H1 (cell line): ENCODE measurements at regions not wholly inside any gene's neighbourhood (a gene's known extent, or its start where the extent isn't known, plus 50 kb on each side); places are given as distances from the start of the nearest gene placed in this dataset.

ENCODE experiments used
- CTCF ChIA-PET: fragments of 300-600 bp; sonication (Branson Sonifier 250); formaldehyde crosslinking; loops from one replicate; lab custom pipeline; 2021; ENCODE audit not compliant: partially characterized antibody; lab: Charles Lee
- POLR2A ChIA-PET: fragments of 300-600 bp; sonication (Branson Sonifier 250); formaldehyde crosslinking; loops from one replicate; lab custom pipeline; 2021; ENCODE audit warnings: inconsistent platforms; ENCODE audit not compliant: partially characterized antibody; lab: Charles Lee
- DNase-seq, 2 experiments: peaks; one replicate each; pipeline versions ENCODE4 v3.0.0 to v3.0.0-alpha.2; 2010 to 2022; ENCODE audit warnings: low spot score in 2 of 2, low read depth in 1 of 2, mixed read lengths in 1 of 2
- FAIRE-seq: peaks from 2 replicates; lab custom pipeline; 2011; peaks lifted over from hg19 to GRCh38; lab: Jason Lieb, UNC
- H2AFZ ChIP-seq: 2 replicates; pipeline ENCODE4 v1.8.1; 2012; ENCODE audit warnings: low read length, inconsistent platforms
- H2AK5ac ChIP-seq: 2 replicates; pipeline ENCODE4 v1.6.1; 2013; ENCODE audit warnings: low read depth, low read length
- H2BK120ac ChIP-seq: replicated peaks from 2 replicates; pipeline ENCODE3; 2013; ENCODE audit warnings: low read depth, low read length, inconsistent platforms
- H2BK12ac ChIP-seq: 2 replicates; pipeline ENCODE4 v1.6.1; 2013; ENCODE audit warnings: low read depth, low read length
- H2BK15ac ChIP-seq: 2 replicates; pipeline ENCODE4 v1.6.1; 2013; ENCODE audit warnings: low read length
- H2BK20ac ChIP-seq: 2 replicates; pipeline ENCODE4 v1.6.1; 2013; ENCODE audit warnings: low read length
- H2BK5ac ChIP-seq: 2 replicates; pipeline ENCODE4 v1.6.1; 2013; ENCODE audit warnings: low read depth, low read length
- H3K14ac ChIP-seq: 2 replicates; pipeline ENCODE4 v1.6.1; 2013; ENCODE audit warnings: inconsistent platforms; ENCODE audit not compliant: insufficient read length
- H3K18ac ChIP-seq: 2 replicates; pipeline ENCODE4 v1.6.1; 2013; ENCODE audit warnings: low read length; ENCODE audit errors: extremely low read depth
- H3K23ac ChIP-seq: 2 replicates; pipeline ENCODE4 v1.6.1; 2013; ENCODE audit warnings: inconsistent platforms; ENCODE audit not compliant: insufficient read length
- H3K23me2 ChIP-seq: 2 replicates; pipeline ENCODE4 v1.6.1; 2013; ENCODE audit warnings: low read depth, low read length
- H3K27ac ChIP-seq: 2 replicates; pipeline ENCODE4 v1.6.1; 2011; ENCODE audit warnings: low read depth, low read length, inconsistent platforms
- H3K27me3 ChIP-seq, 4 experiments: replicated peaks in 1 of 4; 1 replicate in 1 of 4; 2 replicates in 3 of 4; pipeline versions ENCODE4 v1.6.1 to v1.8.1; 2011 to 2013; ENCODE audit warnings: low read length in 3 of 4, mild to moderate bottlenecking in 3 of 4, inconsistent platforms in 2 of 4, mixed read lengths in 2 of 4, moderate library complexity in 1 of 4; ENCODE audit not compliant: control insufficient read depth in 3 of 4, insufficient read depth in 3 of 4; ENCODE audit errors: extremely low read depth in 1 of 4
- H3K36me3 ChIP-seq, 4 experiments: 2 replicates each; pipeline versions ENCODE4 v1.6.1 to v1.8.1; 2011 to 2013; ENCODE audit warnings: mild to moderate bottlenecking in 4 of 4, low read length in 3 of 4, moderate library complexity in 2 of 4, control low read depth in 1 of 4, inconsistent platforms in 1 of 4; ENCODE audit not compliant: insufficient read depth in 4 of 4, control insufficient read depth in 2 of 4
- H3K4ac ChIP-seq: replicated peaks from 2 replicates; pipeline ENCODE3; 2013; ENCODE audit warnings: low read length, low read depth, mixed read lengths, inconsistent platforms; ENCODE audit not compliant: insufficient read length
- H3K4me1 ChIP-seq, 4 experiments: replicated peaks in 1 of 4; 1 replicate in 1 of 4; 2 replicates in 3 of 4; pipeline versions ENCODE4 v1.6.1 to v1.8.1; 2011 to 2013; ENCODE audit warnings: low read length in 3 of 4, inconsistent platforms in 2 of 4, mixed read lengths in 1 of 4; ENCODE audit not compliant: insufficient read depth in 4 of 4, control insufficient read depth in 3 of 4
- H3K4me2 ChIP-seq, 2 experiments: 2 replicates each; pipeline versions ENCODE4 v1.6.1 to v1.8.1; 2011 to 2013; ENCODE audit warnings: low read depth in 2 of 2, low read length in 2 of 2, control low read depth in 1 of 2, inconsistent platforms in 1 of 2, mild to moderate bottlenecking in 1 of 2; ENCODE audit not compliant: insufficient read depth in 1 of 2
- H3K4me3 ChIP-seq, 4 experiments: fragments of 200-600, 300-600 bp in 1 of 4; sonication (generic), shearing (Covaris generic), sonication (Bioruptor Twin) in 1 of 4; 2 replicates each; pipeline versions ENCODE4 v1.5.1 to v1.8.1; 2011 to 2016; ENCODE audit warnings: low read length in 4 of 4, low read depth in 3 of 4, control low read depth in 2 of 4, inconsistent platforms in 2 of 4, mild to moderate bottlenecking in 2 of 4, mixed read lengths in 1 of 4, moderate library complexity in 1 of 4; ENCODE audit not compliant: insufficient read depth in 2 of 4; ENCODE audit errors: extremely low read depth in 1 of 4
- H3K56ac ChIP-seq: replicated peaks from 2 replicates; pipeline ENCODE3; 2013; ENCODE audit warnings: low read depth, mild to moderate bottlenecking, mixed read lengths, low read length, inconsistent platforms; ENCODE audit not compliant: insufficient read length
- H3K79me1 ChIP-seq: 2 replicates; pipeline ENCODE4 v1.6.1; 2013; ENCODE audit warnings: low read depth, low read length, control low read depth
- H3K79me2 ChIP-seq, 2 experiments: 2 replicates each; pipeline versions ENCODE4 v1.6.1 to v1.8.1; 2012 to 2013; ENCODE audit warnings: low read length in 2 of 2, mild to moderate bottlenecking in 2 of 2, inconsistent platforms in 1 of 2; ENCODE audit not compliant: insufficient read depth in 2 of 2, control insufficient read depth in 1 of 2
- H3K9ac ChIP-seq, 4 experiments: replicated peaks in 1 of 4; 1 replicate in 1 of 4; 2 replicates in 3 of 4; pipeline versions ENCODE4 v1.6.1 to v1.8.1; 2011 to 2013; ENCODE audit warnings: low read depth in 3 of 4, low read length in 3 of 4, control low read depth in 2 of 4, mild to moderate bottlenecking in 2 of 4, moderate library complexity in 2 of 4, inconsistent platforms in 1 of 4; ENCODE audit errors: extremely low read depth in 1 of 4
- H3K9me3 ChIP-seq, 2 experiments: 2 replicates each; pipeline versions ENCODE4 v1.6.1 to v1.8.1; 2012 to 2013; ENCODE audit warnings: mild to moderate bottlenecking in 2 of 2, moderate library complexity in 2 of 2, control low read depth in 1 of 2, inconsistent platforms in 1 of 2, low read depth in 1 of 2, low read length in 1 of 2, mixed read lengths in 1 of 2; ENCODE audit not compliant: insufficient read depth in 2 of 2
- H4K20me1 ChIP-seq, 2 experiments: replicated peaks in 1 of 2; 2 replicates each; pipeline versions ENCODE3 to v1.8.1; 2011 to 2013; ENCODE audit warnings: inconsistent platforms in 2 of 2, low read length in 2 of 2, mild to moderate bottlenecking in 1 of 2; ENCODE audit not compliant: insufficient read depth in 2 of 2, control insufficient read depth in 1 of 2
- H4K5ac ChIP-seq: 2 replicates; pipeline ENCODE4 v1.6.1; 2013; ENCODE audit warnings: low read length, low read depth, mixed read lengths, inconsistent platforms; ENCODE audit not compliant: insufficient read length
- H4K8ac ChIP-seq: 2 replicates; pipeline ENCODE4 v1.8.0; 2013; ENCODE audit warnings: mild to moderate bottlenecking, moderate library complexity, low read length, inconsistent platforms; ENCODE audit not compliant: insufficient read depth; ENCODE audit errors: extremely low read depth
- H4K91ac ChIP-seq: replicated peaks from 2 replicates; pipeline ENCODE3; 2013; ENCODE audit warnings: low read length, mixed read lengths, inconsistent platforms; ENCODE audit not compliant: insufficient read length
- EP300 ChIP-seq, 2 experiments: IDR thresholded peaks; 1 replicate in 1 of 2; 2 replicates in 1 of 2; pipeline ENCODE4 v1.6.1; 2011 to 2012; ENCODE audit warnings: low read depth in 2 of 2, low read length in 2 of 2, mild to moderate bottlenecking in 2 of 2, borderline replicate concordance in 1 of 2, inconsistent platforms in 1 of 2, moderate library complexity in 1 of 2
- FOSL1 ChIP-seq: IDR thresholded peaks from 2 replicates; pipeline ENCODE4 v1.6.1; 2011; ENCODE audit warnings: mild to moderate bottlenecking, low read depth, low read length, moderate library complexity; ENCODE audit not compliant: insufficient read depth
- RAD21 ChIP-seq, 2 experiments: IDR thresholded peaks in 1 of 2; conservative IDR thresholded peaks in 1 of 2; 2 replicates each; pipeline ENCODE4 v1.6.1; 2011; ENCODE audit warnings: low read depth in 2 of 2, low read length in 2 of 2, improper control_type of control experiment in 1 of 2, inconsistent platforms in 1 of 2, mild to moderate bottlenecking in 1 of 2, moderate library complexity in 1 of 2
- SIN3A ChIP-seq, 2 experiments: IDR thresholded peaks in 1 of 2; conservative IDR thresholded peaks in 1 of 2; 2 replicates each; pipeline ENCODE4 v1.6.1; 2011 to 2012; ENCODE audit warnings: low read length in 2 of 2, improper control_type of control experiment in 1 of 2, low read depth in 1 of 2, mild to moderate bottlenecking in 1 of 2
- WGBS, 2 experiments: shearing (Covaris generic) in 1 of 2; methylation state at CpG; one replicate each; pipeline versions ENCODE4 v1.1.6 to v1.1.7; 2013 to 2015; ENCODE audit warnings: low lambda C conversion rate in 2 of 2, mixed read lengths in 2 of 2, inconsistent platforms in 1 of 2, low coverage in 1 of 2, missing lambda C conversion rate in 1 of 2; ENCODE audit not compliant: insufficient replicate concordance in 2 of 2, insufficient coverage in 1 of 2, insufficient read length in 1 of 2; ENCODE audit errors: extremely low coverage in 1 of 2, missing lambda C conversion rate in 1 of 2; 5-methylcytosine and 5-hydroxymethylcytosine counted together
- TF ChIP-seq, protein P1 (sequence below): IDR thresholded peaks from 2 replicates; pipeline ENCODE4 v1.6.1; 2011; ENCODE audit warnings: low read length, improper control_type of control experiment

DNA sequence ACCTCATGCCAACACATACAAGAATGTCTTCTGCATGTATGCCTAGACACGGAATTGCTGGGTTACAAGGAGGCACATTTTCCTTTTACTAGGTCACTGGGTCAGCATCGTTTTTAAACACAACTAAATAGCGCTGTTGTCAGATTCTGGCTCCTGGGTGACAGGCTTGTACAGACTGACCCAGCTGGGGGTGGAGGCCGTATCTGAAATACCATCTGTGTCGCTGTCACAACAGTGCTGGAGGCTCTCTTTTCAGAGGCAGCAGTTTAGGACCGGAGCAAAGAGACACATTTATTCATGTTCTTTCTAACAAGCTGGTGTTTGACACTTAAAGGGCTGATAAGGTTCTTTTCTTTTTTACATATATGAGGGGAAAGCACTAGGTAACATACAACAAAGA, 403.0 kb upstream of the ASIC2 start:
- CTCF ChIA-PET = interaction anchor here (2.6 kb wide), 1 partner anchor 10 kb away, joined by 17 read pairs; no protein-coding TSS in a partner anchor

More for the DNA sequence above, 403.0 kb upstream of the ASIC2 start:
- FAIRE-seq (no peak), DNase-seq (no peak)
- Histone ChIP-seq H4K5ac (no peak overlapping the region), H3K18ac (no peak overlapping the region), H3K23ac (no peak overlapping the region), H3K14ac (no peak overlapping the region), H3K79me1 (no peaks in the 10 kb centered on the region), H4K8ac (no peak overlapping the region), H2BK12ac (no peak overlapping the region), H3K4ac (no peak overlapping the region), H2AK5ac (no peak overlapping the region), H3K36me3 (no peaks in the 10 kb centered on the region), H3K4me1 (no peaks in the 10 kb centered on the region), H3K9ac (no peak overlapping the region), H3K27me3 (no peaks in the 10 kb centered on the region), H2BK20ac (no peak overlapping the region), H3K4me3 (no peak overlapping the region), H2BK5ac (no peak overlapping the region), H2AFZ (no peak overlapping the region), H3K56ac (no peak overlapping the region), H3K9me3 (no peaks in the 10 kb centered on the region), H3K79me2 (no peaks in the 10 kb centered on the region), H2BK120ac (no peak overlapping the region), H3K4me2 (no peak overlapping the region), H3K23me2 (no peaks in the 10 kb centered on the region; the same call in 1 of the 2 replicates), H3K27ac (no peak overlapping the region), H4K20me1 (no peaks in the 10 kb centered on the region), H4K91ac (no peak overlapping the region), H2BK15ac (no peak overlapping the region)
- POLR2A ChIA-PET = no interaction called here
- TF ChIP-seq FOSL1 (no peak), EP300 (IDR thresholded peaks at IDR 0.05; ENCODE audit: borderline replicate concordance in 1 of 2, low read depth in 2 of 2, low read length in 2 of 2) (no peak), SIN3A (conservative IDR thresholded peaks at IDR 0.05 in 1 of 2, IDR thresholded peaks at IDR 0.05 in 1 of 2; ENCODE audit: low read depth in 1 of 2, low read length in 2 of 2) (no peak), RAD21 (IDR thresholded peaks at IDR 0.05 in 1 of 2, conservative IDR thresholded peaks at IDR 0.05 in 1 of 2; ENCODE audit: low read depth in 2 of 2, low read length in 2 of 2) (no peak)
- TF ChIP-seq, protein P1, sequence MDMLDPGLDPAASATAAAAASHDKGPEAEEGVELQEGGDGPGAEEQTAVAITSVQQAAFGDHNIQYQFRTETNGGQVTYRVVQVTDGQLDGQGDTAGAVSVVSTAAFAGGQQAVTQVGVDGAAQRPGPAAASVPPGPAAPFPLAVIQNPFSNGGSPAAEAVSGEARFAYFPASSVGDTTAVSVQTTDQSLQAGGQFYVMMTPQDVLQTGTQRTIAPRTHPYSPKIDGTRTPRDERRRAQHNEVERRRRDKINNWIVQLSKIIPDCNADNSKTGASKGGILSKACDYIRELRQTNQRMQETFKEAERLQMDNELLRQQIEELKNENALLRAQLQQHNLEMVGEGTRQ = no peak
- 94% methylated on average over 6 of the region's 6 CpGs; no CpG with 5 or more reads in 1 of the 2 experiments for WGBS, 2 experiments
